Right forelimb (tissue), 1 donor: ENCODE measurements at regions not wholly inside any gene's neighbourhood (a gene's known extent, or its start where the extent isn't known, plus 50 kb on each side); places are given as distances from the start of the nearest gene placed in this dataset.

Source experiments
- DNase-seq: peaks from one replicate; pipeline ENCODE4 v3.0.0-alpha.2; 2018

DNA sequence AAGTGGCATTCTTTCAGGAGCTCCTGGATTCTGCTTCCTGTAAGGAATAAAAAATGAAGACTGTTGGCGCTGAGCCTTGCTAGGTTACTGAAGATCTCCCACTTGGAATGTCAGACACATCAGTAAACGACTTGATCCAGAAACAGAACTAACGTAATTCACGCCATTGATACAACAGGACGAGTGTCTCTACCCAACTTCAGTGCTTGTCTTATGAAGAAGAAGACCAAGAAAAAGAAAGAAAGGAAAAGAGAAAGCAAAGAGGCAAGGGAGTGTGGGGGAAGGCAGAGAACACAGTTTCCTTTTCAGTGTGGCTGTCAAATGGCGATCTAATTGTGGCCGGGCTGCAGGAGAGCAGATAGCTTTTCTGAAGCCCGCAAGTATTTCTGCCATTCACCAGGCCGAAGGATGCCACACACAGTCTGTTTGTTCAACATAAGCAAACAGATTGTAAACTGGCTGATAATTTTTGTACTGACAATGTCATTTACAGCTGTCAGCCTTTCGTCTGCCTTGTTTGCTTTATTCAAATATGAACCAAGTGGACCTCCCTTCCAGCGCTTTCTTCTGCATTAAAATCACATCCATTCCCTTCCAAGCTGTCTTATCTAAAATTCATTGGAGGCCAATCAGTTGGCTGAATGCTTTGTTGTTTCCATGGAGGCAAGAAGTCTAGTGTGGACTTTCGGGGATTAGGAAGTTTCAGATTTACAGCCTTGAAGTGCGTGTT is 180.6 kb downstream of the FOXA2 start:
- DNase-seq = no peak

GRCh38 chr20:22403022-22403631 is 181.2 kb downstream of the FOXA2 start:
- no peak for DNase-seq

- no peak for DNase-seq
Observed at GRCh38 chr20:22402550-22402949, 181.8 kb downstream of the FOXA2 start.

DNA sequence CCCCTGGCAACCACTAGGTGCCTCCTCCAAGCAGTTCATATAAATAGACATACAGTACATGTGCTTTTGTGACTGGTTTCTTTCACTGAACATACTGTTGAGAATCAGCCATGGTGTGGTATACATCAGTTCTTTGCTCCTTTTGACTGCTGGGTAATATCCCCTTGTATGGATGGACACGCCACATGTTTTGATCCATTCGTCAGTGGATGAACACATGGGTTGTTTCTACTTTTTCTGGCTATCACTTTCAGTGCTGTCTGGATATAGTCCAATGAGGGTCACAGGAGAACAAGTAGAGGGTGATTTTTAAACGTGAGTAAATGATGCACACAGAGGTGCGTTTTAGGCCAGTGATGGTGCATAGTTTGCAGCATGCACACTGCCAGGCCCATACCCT is 183.9 kb downstream of the FOXA2 start:
- no peak for DNase-seq

GRCh38 chr20:22394583-22394982 is 189.8 kb downstream of the FOXA2 start:
- DNase-seq = no peak

DNA sequence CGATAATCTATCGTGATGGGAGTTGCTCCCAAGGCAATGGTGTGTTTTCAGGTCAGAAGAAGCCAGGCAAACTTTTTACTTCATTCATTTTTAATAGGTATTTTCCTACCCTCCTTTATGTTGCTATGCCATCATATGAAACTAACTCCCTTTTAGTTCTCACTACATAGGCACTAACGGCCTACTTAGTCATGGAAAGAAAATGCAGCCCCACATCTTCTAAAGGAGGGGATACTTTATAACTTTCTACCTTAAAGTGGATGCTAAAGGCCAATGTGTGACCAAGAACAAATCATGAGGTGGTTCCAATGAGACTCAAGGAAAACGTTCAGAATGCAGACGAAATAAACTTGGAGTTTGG is 193.8 kb downstream of the FOXA2 start:
- no peak for DNase-seq

GRCh38 chr20:22389836-22390542 is 194.4 kb downstream of the FOXA2 start:
- DNase-seq = no peak

- DNase-seq = no peak
Observed at GRCh38 chr20:22387452-22387851, 196.9 kb downstream of the FOXA2 start.

GRCh38 chr20:22386306-22386623 is 198.1 kb downstream of the FOXA2 start:
- no peak for DNase-seq

DNA sequence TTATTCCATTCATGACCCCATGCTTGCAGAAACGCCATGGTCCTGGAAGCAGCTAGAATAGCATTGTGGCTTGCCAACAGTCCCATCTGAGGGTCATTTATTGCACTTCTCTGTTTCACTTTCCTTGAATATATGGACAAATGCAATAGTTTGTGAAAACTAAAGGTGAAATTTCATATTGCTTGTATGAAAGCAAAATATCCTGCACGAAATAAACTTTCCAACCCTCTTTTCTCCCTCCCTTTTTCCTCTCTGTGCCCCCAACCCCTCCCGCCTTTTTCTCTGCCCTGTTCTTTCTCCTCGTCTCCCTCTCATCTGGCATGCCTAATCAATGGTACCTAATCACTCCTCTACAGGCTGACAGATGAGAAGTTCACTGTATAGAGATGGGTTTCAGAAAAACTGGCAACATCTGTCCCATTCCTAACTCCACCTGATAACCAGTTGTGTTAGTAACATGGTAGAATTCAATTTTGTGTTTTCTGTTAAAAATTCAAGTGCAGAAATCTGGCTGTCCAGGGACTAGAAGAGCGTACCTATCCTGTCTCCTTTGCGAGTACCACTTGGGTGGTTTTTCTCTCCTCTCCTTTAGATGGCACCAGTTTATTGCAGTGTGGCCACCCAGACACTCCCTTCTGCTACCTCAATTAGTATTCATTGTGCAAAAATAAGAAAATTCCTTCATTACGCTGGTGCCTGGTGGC is 198.6 kb downstream of the FOXA2 start:
- no peak for DNase-seq

- DNase-seq = no peak
Observed at GRCh38 chr20:22384978-22385377, 199.4 kb downstream of the FOXA2 start.

- no peak for DNase-seq
Observed at GRCh38 chr20:22383156-22383555, 201.2 kb downstream of the FOXA2 start.

DNA sequence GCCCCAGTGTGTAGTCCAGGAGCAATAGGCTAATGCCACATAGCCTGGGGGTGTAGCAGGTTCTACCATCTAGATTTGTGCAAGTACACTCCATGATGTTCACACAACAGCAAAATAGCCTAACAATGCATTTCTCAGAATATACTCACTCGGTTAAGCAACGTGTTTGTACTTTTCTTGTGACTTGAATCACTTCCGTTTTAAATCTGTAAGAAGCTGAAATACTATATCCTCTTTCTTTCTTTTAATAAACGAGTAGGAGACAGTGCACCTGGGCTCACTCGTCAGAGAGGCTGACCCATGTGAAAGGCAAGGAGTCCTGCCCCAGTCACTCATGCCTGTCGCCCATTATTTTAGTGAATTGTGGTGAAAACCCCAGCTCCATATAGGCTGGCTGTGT is 201.6 kb downstream of the FOXA2 start:
- no peak for DNase-seq

DNA sequence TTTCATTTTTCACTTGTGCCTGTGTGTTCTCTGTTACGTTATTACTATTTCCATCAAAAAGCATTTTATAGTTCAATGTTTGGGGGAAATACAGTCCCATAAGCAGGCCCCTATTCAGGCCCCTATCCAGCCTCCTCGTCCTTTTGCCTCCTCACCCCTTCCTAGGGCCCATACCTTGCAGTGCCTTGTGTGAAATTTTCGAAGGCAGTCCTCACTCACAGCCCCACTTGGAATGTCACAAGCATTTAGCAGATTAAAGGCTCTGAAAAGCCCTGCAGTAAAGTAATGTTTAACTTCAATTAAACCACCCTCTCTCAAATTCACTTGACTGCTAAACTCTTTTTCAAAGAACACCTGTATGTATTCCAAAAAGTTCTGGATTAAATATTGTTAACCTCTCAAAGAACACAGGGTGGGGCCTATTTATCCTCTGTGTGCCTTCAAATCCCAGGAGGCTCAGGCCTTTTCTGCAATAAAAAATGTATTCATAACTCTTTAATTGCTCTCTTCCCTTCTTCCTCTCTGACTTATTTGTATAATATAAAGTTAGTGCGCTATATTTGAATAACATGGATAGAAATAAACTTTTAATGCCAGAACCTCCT is 202.5 kb downstream of the FOXA2 start:
- DNase-seq = no peak

DNA sequence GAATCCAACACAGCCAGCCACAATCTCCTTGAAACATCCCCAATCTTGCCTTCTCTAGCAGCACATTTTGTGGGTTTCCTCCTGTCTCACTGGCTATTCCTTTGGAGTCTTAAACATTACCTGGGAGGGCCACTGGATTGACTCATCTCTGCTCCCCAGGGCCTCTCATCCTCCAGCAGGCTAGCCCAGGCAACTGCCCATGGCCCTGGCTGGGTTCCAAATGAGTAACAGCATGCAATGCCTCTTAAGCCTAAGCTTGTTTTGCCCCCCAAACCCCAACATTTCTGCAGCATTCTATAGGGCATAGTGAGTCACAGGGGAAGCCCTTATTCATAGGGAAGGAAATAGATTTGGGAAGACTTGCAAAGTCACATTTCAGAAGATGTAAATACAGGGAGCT is 204.9 kb downstream of the FOXA2 start:
- DNase-seq = no peak

DNA sequence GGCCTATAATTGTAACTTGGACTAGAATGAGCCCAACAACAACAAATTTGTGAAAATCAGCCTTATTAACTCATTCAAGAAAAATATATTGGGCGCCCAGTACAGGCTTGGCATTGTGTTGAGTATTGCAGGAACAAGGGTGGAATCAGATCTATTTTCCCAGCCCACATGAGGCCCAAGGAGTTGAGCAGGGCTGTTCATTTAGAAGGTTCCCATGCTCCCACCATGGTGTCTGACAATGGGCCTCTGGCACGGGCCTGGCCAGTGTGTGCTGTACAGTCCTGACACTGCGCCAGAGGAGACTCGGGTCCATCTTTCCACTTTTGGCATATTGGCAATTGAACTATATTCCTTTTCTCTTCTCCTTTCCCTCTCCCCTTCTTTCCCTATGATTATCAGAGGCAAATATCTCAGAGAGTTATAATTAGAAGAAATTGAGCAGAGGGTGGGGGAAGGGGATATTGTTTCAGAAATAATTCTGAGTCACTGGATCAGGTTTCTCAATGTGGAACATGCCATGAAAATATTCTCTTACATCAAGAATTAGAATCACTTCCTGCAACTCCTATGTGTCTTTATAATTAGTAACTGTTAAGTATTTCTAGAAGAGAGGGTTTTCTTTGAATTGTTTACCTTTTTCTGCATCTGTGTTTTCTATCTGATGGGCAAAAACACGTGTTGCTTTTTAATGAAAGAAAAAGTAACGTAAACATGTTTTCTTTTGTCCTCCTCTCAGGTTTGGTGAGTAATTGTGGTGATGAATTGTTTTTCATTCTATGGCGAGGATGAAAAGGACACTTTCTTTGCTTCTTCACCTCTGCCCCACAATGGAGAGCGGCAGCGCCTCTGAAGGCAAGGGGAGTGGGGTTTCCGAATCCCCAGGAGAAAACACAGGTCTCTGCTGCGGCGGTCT is 209.4 kb downstream of the FOXA2 start:
- no peak for DNase-seq

DNA sequence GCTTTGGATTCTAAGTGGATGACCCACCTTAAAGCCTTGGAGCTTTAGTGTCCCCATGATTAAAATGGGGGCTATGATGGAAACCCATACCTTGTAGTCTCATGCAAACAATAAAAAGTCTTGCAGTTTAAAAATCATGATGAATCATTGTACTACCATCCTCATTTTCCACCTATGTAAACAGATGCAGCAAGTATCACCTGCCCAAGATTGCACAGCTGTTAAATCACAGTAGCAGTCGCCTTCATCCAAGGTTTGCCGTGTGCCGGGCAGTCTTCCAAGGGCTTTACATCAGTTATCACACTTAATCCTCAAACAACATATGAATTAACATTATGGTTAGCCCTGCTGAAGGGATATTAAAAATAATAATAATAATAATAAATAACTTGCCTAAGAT is 210.3 kb downstream of the FOXA2 start:
- no peak for DNase-seq

DNA sequence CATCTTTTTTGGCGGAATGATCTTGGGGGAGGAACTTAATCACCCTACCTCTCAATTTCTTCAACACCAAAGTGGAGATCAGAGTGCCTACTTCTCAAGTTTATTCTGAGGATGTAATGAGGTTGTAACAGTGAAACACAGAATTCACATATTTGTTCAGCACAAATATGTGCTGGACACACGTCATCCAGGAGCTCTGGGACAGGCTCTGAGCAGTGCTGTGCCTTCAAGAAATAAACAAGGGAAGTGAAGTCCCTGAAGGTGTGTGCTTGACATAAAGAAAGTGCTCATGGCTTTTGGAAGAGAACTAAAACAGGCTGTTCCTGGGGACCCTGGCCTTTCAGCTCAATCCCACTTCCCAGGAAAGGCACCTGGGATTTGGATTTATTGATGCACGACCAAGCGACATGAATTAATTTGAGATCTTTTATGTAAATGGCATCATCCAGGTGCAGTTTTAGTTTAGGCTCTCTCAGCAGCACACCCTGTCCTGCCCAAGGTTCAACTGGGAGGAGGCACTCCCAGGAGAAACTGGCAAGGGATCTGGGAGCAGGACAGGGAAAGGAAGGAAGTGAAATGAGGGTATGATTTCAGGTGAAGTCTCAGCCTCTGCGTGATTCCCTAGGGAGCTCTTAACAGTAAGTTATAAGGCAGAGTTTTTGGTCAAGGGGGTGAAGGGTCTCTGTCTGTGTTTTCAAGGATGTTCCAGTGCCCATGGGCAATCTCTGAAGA is 211.0 kb downstream of the FOXA2 start:
- no peak for DNase-seq

DNA sequence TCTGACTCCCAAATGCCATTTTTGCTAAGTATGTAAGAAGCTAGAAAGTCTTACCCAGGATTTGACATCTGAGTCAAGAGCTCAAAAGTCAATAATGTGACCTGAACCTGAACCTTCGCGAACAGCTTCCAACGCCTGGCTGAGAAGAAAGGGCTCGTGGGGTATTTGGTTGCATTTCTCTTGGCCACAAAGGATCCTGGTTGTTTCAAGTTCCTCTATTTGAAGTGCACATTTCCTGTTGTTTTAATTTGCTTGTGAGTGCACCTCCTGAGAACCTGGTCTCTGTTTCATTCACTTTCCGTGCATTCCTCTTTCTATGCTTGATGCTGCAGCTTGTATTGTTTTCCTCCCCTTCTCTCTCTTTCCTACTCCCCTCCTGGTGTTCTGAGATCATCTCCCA is 212.5 kb downstream of the FOXA2 start:
- DNase-seq = no peak

- DNase-seq = no peak
Observed at GRCh38 chr20:22370137-22370536, 214.2 kb downstream of the FOXA2 start.

DNA sequence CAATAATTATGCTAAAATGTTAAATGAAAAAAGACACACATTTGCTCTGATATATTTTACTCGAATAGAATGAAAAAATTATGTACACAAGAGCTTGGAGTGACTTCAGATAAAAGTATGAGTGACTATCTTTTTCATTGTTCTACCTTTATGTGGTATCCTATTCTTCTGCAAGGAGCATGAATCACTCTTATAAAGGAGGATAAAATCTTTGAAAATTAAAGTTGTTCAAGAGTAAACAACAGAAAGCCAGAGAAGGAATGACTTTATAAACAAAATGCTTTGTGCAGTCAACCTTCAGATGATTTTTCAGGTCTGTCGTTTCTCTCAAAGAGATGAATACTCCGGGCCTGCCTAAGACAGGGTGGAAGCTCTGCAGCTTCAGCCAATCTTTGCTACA is 215.3 kb downstream of the FOXA2 start:
- DNase-seq = no peak

- no peak for DNase-seq
Observed at GRCh38 chr20:22368235-22368634, 216.1 kb downstream of the FOXA2 start.
